ENCODE measurements at regions not wholly inside any gene's neighbourhood (a gene's known extent, or its start where the extent isn't known, plus 50 kb on each side); places are given as distances from the start of the nearest gene placed in this dataset.

DNA sequence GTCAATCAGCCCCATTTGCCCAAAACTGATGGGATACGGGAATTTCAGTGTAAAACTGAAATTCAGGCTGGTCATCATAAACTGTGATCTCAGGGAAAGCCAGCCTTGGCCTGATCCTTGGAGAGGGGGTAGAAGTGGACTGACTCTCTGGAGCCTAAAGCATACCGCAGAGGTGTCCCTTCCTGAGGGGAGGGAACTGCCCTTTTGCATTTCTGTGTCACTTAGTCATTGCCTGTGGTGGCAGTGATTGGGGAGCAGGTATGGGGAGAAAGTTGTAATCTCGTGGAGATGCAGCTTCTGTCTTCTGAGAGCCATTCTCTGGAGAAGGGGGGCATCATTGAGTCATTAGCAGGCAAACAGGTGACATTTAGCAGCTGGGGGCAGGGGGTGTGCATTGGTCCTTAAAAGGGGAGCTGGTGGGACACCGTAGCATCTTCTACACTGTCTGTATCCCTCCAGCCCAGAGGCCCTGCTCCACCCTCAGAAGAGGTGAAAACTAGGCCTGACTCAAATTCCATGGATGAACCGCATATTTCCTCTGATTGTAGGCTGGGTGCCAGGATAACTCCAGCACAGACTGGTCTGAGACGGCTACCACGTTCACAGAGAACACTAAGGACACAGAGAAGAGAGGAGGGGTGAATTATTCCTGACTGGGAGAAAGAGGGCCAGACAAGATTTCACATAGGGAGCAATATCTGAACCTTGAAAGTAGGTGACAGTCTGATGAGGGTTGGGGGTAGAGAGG is 143.3 kb downstream of the SEC61B start:
- DNase-seq (ENCODE audit: low read depth in 2 of 2): peak in 1 of 2 donors; percentile 57

DNA sequence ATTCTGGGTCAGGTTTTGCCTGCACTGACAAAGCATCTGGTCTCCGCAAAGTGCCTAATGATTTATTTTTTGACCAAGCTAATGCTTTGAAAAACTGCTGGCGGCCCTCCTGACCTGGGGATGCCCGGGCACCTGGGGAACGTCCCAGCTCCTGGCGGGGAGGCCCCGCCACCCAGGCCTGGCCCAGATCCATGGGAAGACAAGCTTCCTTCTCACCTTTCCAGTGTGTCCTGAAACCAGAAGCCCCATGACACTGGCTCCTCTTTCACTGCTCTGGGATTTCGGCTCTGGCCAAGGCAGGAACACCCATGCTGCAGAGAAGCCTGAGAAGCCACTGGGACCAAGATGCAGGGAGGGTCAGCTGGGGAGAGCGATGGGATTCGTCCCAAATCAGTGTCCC is 144.1 kb downstream of the SEC61B start:
- no peak for DNase-seq (ENCODE audit: low read depth in 2 of 2)

- no peak for DNase-seq (ENCODE audit: low read depth in 2 of 2)
These were observed 144.5 kb downstream of the SEC61B start for GRCh38 chr9:99366621-99367020.

DNA sequence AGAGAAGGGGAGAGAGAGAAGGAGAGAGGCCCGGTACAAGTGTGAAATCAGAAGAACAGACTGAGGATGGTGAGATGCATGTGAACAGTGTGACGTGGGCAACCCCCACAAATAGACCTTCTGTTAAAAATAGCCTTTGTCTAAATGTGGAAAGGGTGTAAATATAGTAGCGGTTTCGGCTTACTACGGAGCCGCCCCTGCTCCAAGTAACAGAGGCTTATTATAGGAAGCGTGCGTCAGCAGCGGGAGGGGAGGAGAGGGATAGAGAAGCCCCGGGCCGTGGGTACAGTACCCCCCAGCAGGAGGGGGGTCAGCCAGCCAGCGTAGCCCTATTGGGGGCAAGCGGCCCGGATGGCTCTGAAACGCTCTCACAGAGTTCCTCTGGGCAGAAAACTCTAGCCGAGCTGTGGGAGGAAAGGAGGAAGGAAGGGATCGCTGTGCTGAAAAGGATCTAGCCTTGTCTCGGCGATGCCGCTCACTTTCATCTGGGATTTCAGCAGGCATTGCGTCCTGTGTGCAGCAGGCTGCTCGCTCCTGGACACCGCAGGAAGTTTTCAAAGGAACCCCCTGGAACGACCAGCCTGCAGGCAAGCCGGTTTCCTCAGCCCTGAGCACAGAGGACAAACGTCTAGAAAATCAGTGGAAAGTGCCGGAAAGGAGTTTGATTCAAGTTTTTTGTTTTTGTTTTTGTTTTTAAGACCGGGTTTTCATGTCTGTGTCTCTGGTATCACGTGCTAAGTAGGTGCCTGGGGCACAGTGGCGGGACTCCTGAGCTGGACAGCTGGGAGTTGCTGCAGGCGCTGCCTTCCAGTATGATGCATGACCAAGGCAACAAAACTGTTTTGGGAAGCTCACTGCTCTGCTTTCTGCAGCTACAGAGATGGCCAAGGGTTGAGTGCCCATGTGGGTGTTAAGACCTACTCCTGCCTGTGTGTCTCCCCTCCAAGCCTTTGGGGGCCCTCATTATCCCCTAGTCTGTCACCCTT is 146.6 kb downstream of the SEC61B start:
- peak; percentile 11 to 59 for DNase-seq (ENCODE audit: low read depth in 2 of 2)

GRCh38 chr9:99369327-99369722 is 147.2 kb downstream of the SEC61B start:
- DNase-seq (ENCODE audit: low read depth in 2 of 2): no peak

GRCh38 chr9:99370376-99370775 is 148.3 kb downstream of the SEC61B start:
- no peak for DNase-seq (ENCODE audit: low read depth in 2 of 2)

- DNase-seq (ENCODE audit: low read depth in 2 of 2): no peak
These were observed 149.3 kb downstream of the SEC61B start for GRCh38 chr9:99371376-99371775.

GRCh38 chr9:99373912-99374311 is 151.8 kb downstream of the SEC61B start:
- no peak for DNase-seq (ENCODE audit: low read depth in 2 of 2)

DNA sequence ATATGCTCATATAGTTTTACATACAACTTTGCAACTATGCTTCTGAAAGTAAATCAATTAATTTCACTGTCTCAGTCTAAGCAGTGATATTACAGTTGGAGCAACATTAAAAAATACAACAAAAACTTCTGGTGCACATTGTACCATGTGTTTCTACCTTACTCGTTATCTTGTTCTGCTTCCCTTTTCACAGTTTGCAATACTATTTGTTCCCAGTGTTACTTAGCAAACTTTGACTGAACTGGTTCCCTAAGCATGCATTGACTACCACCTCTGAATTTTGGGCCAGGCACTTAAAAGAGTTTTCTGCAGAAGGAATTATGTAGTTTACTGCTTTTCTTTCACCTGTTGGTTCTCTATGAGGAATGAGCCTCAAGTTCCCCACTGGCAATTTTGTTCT is 152.7 kb downstream of the SEC61B start:
- DNase-seq (ENCODE audit: low read depth in 2 of 2): no peak

DNA sequence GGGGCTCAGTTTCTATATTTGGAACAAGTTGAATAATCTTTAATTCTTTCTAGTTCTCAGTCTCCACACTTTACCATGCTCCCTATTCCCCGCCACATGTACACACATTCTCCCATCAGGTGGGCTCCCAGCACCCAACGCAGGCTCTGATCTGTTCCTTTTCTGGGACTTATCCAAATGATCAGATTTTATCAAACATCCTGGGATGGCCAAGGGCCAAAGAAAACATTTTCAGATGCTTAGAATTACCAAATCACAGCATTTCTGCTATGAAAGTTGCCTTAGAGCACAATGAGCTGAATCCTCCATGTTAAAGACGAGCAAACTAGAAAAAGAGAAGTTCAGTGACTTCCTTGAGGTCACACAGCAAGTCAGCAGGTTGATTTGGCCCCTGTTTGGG is 153.4 kb downstream of the SEC61B start:
- DNase-seq (ENCODE audit: low read depth in 2 of 2): peak in 1 of 2 donors; percentile 52

DNA sequence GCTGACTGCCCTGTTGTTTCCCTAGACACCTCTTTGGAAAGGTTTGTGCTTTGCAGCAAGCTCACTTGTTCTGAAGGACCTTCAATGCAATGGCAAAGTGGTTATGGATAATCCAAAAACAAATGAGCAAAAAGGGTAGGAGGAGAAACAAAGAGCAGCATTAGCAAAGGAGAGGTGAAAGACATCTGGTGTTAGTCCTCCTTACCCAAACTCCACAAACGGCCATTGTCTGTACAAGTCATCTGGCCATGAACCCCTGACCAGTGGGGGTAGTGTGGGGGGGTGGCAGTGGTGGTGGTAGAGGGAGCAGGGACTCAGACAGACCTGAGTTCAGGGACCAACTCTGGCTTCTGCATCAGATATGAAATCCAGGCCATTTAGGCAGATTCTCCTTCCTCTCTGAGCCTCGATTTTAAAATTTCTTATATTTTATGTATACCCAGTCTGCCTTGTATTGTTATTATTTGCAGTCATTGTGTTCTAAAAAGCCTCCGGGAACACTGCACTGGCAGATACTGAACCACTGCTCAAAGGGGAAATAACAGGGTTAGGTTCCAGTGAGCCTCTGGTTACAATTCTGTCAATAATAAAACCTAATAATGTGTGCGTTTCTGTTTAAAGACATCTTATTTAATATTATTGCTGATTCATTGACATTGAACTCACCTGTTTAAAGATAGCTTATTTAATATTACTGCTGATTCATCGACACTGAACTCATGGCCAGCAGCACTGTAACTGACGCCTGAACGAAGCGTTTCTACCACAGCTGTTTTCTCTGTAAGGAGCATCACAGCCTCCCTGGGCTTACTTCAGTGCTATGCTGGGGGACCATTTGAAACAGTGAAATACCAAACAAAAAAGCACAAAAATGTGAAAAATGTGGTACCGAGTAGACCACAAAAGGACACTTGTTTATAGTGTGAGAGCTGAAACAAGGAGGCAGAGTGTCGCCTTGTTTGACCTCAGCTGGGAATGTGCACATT is 156.0 kb downstream of the SEC61B start:
- DNase-seq (ENCODE audit: low read depth in 2 of 2): no peak

- no peak for DNase-seq (ENCODE audit: low read depth in 2 of 2)
These were observed 161.5 kb downstream of the SEC61B start for GRCh38 chr9:99383536-99383935.

- no peak for DNase-seq (ENCODE audit: low read depth in 2 of 2)
These were observed 163.1 kb downstream of the SEC61B start for GRCh38 chr9:99385215-99385614.

GRCh38 chr9:99385814-99386279 is 163.8 kb downstream of the SEC61B start:
- peak in 1 of 2 donors; percentile 54 for DNase-seq (ENCODE audit: low read depth in 2 of 2)

DNA sequence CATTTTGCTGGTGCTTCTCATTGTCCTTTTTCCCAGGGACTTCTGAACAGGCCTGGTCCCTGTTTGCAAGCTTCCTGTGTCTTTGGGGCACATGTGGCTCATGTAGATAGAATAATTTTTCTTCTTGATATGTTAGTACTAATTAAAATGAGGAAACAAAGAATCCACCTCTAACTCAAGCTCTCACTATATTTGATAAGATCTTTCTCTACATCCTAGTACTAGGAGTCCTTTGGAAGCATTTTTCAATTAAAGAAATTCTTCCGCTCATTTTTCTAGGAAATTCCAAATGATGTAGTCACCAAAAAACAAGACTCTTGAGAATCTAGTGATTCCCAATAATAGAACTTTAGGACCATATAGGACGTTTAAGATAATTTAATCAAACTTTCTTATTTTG is 165.3 kb downstream of the SEC61B start:
- peak in 1 of 2 donors; percentile 51 for DNase-seq (ENCODE audit: low read depth in 2 of 2)

DNA sequence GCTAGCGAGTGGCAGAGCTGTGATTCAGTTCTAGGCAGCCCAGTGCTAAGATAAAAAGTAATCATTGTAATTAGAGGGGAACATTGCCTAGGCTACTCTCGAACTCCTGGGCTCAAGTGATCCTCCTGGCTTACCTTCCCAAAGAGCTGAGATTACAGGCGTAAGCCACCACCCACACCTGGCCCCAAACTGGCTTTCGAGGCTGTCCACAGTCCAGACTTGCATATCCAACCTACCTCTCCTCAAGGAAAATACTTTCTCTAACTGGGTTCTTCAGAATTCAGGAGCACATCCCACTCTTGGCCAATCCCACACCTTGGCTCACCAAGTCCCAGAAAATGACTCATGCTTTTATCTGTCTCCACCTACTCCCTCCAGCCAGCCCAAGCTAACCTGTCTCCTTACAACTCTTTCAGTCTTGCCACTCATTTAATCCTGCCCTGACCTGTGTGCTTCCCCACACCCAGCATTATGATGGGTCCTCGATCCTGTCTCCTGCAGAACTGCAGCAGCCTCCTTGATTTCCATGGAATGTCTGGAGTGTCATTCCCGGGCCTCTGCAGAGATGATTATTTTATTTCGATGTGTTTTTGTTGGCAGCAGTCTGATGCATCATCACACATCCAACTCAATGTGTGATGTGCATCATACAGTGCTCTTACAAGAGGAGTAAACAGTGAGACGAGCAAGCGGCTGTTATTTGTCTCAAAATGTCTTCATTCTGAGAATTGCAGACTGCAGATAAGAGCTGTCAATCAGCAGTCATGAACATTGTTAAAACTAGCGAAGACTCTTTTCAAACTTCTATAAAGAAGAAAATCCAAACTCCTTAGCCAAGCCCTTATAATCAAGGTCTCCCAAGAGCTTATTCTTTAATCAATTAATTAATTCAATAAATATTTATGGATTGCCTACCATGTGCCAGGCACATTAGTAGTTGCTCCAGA is 167.3 kb downstream of the SEC61B start:
- peak in 1 of 2 donors; percentile 45 for DNase-seq (ENCODE audit: low read depth in 2 of 2)

- DNase-seq (ENCODE audit: low read depth in 2 of 2): peak in 1 of 2 donors; percentile 78
These were observed 170.0 kb downstream of the SEC61B start for GRCh38 chr9:99391937-99392594.

DNA sequence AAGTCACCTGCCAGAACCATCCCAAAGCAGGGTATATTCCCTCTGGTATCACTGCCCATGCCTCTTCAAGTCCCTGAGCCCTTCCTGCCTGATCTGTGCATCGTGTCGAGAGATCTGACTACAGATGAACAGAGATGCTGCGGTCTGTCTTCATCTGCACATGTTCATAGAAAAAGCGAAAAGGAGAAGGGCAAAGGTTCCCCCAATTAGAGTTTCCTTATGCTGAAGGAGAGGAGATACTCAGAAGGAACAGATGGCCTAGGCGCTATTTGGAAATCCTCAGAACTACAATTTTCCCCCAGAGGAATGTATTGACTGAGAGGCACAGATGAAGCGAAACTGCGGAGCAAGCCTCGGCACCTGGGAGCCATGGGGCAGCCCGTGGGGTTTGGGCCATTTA is 170.9 kb downstream of the SEC61B start:
- DNase-seq (ENCODE audit: low read depth in 2 of 2): no peak

DNA sequence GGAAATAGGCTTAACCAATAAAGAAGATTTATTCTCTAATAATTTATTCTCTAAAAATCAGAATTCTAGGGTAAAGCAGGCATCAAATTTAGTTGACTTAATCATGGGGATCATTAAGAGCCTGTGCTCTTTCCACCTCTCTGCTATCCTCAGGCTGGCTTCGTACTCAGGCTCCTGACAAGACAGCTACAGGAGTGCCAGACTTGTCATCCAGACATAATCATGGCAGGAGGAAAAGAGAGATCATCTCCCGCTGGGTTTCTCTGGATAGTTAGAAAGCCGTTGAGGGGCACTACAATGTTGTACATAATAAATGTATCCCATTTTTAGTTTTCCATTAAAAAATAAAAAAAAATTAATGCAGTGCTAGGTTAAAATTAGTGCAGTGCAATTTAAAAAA is 171.9 kb downstream of the SEC61B start:
- DNase-seq (ENCODE audit: low read depth in 2 of 2): no peak
